Astrocyte of the spinal cord (primary cell): ENCODE measurements at regions not wholly inside any gene's neighbourhood (a gene's known extent, or its start where the extent isn't known, plus 50 kb on each side); places are given as distances from the start of the nearest gene placed in this dataset.

Experiments
- DNase-seq: peaks from one replicate; pipeline ENCODE4 v3.0.0; 2011; ENCODE audit warnings: low read depth, low spot score
- H3K4me3 ChIP-seq: 2 replicates; pipeline ENCODE4 v1.5.1; 2011; ENCODE audit warnings: low read depth, mild to moderate bottlenecking, low read length, moderate library complexity
- in situ Hi-C: cut with HindIII; loops from 2 replicates; pipeline ENCODE4 v1.10.0; 2017; ENCODE audit warnings: low sequenced_read_pairs
- TF ChIP-seq, protein P1 (sequence below): IDR thresholded peaks from 2 replicates; pipeline ENCODE4 v1.5.1; 2012; ENCODE audit warnings: low read depth, mild to moderate bottlenecking, low read length, inconsistent platforms

DNA sequence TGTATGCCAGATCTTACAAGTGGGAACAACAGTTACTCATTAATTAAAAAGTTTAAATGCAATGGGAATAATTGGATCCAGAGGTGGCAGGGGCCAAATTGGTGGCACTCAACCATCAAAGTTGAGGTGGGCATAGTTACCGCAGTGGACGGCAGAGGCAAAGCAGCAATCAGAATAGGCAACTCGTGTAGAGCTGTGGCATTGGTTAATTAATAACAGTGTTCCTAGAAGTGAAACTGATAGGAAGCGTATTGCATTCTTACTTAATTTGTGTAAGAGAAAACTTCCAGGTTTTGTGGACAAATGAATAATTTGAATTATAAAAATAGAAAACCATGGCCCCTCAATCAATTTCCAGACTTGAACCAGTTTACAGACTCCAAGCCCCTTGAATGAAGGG is 1068.2 kb upstream of the ACVR2A start:
- in situ Hi-C loops, result no loop called here
- no peak for DNase-seq
- H3K4me3 ChIP-seq, result no peak overlapping the region
- TF ChIP-seq, protein P1, sequence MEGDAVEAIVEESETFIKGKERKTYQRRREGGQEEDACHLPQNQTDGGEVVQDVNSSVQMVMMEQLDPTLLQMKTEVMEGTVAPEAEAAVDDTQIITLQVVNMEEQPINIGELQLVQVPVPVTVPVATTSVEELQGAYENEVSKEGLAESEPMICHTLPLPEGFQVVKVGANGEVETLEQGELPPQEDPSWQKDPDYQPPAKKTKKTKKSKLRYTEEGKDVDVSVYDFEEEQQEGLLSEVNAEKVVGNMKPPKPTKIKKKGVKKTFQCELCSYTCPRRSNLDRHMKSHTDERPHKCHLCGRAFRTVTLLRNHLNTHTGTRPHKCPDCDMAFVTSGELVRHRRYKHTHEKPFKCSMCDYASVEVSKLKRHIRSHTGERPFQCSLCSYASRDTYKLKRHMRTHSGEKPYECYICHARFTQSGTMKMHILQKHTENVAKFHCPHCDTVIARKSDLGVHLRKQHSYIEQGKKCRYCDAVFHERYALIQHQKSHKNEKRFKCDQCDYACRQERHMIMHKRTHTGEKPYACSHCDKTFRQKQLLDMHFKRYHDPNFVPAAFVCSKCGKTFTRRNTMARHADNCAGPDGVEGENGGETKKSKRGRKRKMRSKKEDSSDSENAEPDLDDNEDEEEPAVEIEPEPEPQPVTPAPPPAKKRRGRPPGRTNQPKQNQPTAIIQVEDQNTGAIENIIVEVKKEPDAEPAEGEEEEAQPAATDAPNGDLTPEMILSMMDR, result no peak

- TF ChIP-seq, protein P1, result no peak
- no peak overlapping the region for H3K4me3 ChIP-seq
- in situ Hi-C loops, result no loop called here
- DNase-seq, result no peak
These were observed 1073.3 kb upstream of the ACVR2A start for GRCh38 chr2:146771531-146771930.

DNA sequence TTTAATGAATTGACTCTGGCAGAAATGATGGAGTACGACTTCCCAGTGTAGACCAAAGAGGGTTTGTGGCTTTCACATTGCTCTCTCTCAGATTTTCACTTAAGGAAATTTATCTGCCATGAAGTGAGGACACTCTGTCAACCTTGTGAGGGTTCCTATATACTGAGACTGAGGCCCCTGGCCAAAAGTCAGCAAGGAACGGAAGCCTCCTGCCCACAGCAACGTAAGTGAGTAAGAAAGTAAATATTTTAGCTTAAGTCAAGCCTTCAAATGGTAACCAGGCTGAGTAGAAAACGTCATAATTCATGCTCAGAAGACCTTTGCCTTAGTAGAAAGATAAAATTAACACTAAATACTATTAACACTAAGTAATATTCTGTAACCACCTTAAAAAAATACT is 1080.5 kb upstream of the ACVR2A start:
- TF ChIP-seq, protein P1, result no peak
- DNase-seq, result peak; percentile 66
- in situ Hi-C loops, result no loop called here
- H3K4me3 ChIP-seq, result no peak overlapping the region

DNA sequence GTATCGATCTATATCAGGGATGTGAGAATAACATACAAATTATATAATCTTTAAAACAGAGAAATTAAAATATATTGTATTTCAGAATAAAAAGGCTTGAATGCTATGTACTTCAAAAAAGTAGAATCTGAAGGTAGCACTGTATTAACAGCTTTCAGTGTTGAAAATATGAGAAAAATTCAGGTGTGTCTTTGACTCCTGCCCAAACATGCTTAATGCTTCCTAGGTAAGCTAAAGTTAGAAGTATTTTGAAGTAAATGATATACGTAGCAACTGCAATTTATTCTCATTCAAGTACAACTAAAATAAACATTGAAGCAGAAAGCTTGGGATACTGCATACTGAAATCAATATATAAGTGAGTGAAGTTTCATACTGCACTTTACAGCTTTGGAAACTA is 1082.0 kb upstream of the ACVR2A start:
- TF ChIP-seq, protein P1, result no peak
- H3K4me3 ChIP-seq, result no peak overlapping the region
- DNase-seq, result no peak
- in situ Hi-C loops, result no loop called here

DNA sequence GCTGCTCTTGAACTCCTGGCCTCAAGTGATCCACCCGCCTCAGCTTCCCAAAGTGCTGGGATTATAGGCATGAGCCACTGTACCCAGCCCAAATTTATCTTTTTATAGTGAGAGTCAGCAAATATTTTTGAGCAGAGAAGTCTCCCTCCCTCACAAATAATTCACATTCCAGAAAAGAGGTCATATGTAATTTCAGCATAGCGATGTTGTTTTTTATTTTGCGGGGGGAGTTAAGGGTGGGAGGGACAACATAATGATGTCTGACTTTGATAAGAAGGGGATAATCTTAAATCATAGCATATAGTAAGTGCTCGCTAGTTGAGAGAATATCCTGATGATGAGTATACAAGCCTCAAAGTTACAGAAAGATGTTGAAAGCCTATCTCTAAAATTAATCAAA is 1090.2 kb upstream of the ACVR2A start:
- H3K4me3 ChIP-seq, result no peak overlapping the region
- DNase-seq, result no peak
- TF ChIP-seq, protein P1, result no peak
- in situ Hi-C loops, result no loop called here

DNA sequence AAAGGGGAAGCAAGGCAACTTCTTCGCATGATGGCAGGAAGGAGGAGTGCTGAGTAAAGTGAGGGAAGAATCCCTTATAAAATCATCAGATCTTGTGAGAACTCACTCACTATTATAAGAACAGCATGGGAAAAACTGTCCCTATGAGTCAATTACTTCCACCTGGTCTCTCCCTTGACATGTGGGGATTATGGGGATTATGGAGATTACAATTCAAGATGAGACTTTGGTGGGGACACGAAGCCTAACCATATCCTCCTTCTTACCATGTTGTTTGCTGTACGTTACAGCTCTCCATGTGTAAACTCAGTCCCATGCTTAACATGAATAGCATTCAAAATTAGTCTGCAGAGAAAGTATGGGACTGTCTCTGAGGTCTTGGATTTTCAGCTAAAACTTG is 1096.8 kb upstream of the ACVR2A start:
- TF ChIP-seq, protein P1, result no peak
- DNase-seq, result no peak
- in situ Hi-C loops, result no loop called here

DNA sequence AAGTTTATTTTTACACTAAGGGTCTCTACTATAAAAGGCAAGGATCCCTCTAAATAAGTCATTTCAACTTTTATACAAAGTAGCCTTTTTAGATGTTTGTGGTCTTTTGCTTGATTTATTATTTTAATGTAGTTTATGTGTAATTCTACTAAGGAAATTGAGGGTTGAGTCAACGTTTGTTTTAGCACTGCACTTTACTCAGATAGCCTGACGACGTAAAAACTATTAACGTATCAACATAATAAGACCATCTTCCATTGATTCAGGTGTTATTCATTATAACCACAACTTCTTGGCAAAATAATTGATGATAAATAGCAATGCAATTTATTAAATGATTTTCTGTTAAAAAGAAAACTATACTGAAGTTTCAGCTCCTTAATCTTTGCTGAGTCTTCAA is 1103.6 kb upstream of the ACVR2A start:
- peak; percentile 13 for DNase-seq
- TF ChIP-seq, protein P1, result no peak
- in situ Hi-C loops, result no loop called here

More for the DNA sequence above, 1096.8 kb upstream of the ACVR2A start:
- H3K4me3 ChIP-seq, result no peak overlapping the region

More for the DNA sequence above, 1103.6 kb upstream of the ACVR2A start:
- H3K4me3 ChIP-seq, result no peak overlapping the region
